ENCODE measurements at regions not wholly inside any gene's neighbourhood (a gene's known extent, or its start where the extent isn't known, plus 50 kb on each side); places are given as distances from the start of the nearest gene placed in this dataset.

GRCh38 chr1:172810480-172811175 lies 151.7 kb downstream of the FASLG start:
- DNase-seq = no peak

- no peak for DNase-seq
Measured at GRCh38 chr1:172811694-172812093, 152.8 kb downstream of the FASLG start.

GRCh38 chr1:172812118-172812517 lies 153.2 kb downstream of the FASLG start:
- DNase-seq = no peak

- DNase-seq = no peak
Measured at GRCh38 chr1:172813330-172813729, 154.4 kb downstream of the FASLG start.

GRCh38 chr1:172814428-172814827 lies 155.5 kb downstream of the FASLG start:
- DNase-seq = no peak

- no peak for DNase-seq
Measured at GRCh38 chr1:172815740-172816139, 156.8 kb downstream of the FASLG start.

- DNase-seq = no peak
Measured at GRCh38 chr1:172818841-172819527, 160.1 kb downstream of the FASLG start.

GRCh38 chr1:172820475-172821158 lies 161.7 kb downstream of the FASLG start:
- peak; percentile 46 for DNase-seq

- peak; percentile 68 for DNase-seq
Measured at GRCh38 chr1:172821609-172822274, 162.8 kb downstream of the FASLG start.

GRCh38 chr1:172822886-172823285 lies 164.0 kb downstream of the FASLG start:
- no peak for DNase-seq

- DNase-seq = peak; percentile 83
Measured at GRCh38 chr1:172823534-172823933, 164.6 kb downstream of the FASLG start.

GRCh38 chr1:172824209-172824608 lies 165.3 kb downstream of the FASLG start:
- no peak for DNase-seq

- peak; percentile 91 for DNase-seq
Measured at GRCh38 chr1:172826096-172826741, 167.3 kb downstream of the FASLG start.

- no peak for DNase-seq
Measured at GRCh38 chr1:172827301-172827700, 168.4 kb downstream of the FASLG start.

GRCh38 chr1:172827841-172828240 lies 168.9 kb downstream of the FASLG start:
- DNase-seq = no peak

GRCh38 chr1:172832006-172832725 lies 173.3 kb downstream of the FASLG start:
- DNase-seq = no peak

- no peak for DNase-seq
Measured at GRCh38 chr1:172833954-172834353, 175.1 kb downstream of the FASLG start.

- DNase-seq = no peak
Measured at GRCh38 chr1:172834609-172835008, 175.7 kb downstream of the FASLG start.

- DNase-seq = no peak
Measured at GRCh38 chr1:172835834-172836233, 176.9 kb downstream of the FASLG start.

- no peak for DNase-seq
Measured at GRCh38 chr1:172837816-172838679, 179.1 kb downstream of the FASLG start.

- DNase-seq = no peak
Measured at GRCh38 chr1:172838680-172839313, 179.9 kb downstream of the FASLG start.
